ENCODE measurements at regions not wholly inside any gene's neighbourhood (a gene's known extent, or its start where the extent isn't known, plus 50 kb on each side); places are given as distances from the start of the nearest gene placed in this dataset.
"Not testable (repeated sequence)": the region's sequence is repeated elsewhere in the genome, so short reads cannot be mapped to it uniquely, and the experiment has no call there.

GRCh38 chr4:127478271-127478670, 154.5 kb upstream of the INTU start:
- not testable (repeated sequence) for H3K9me3 ChIP-seq (ENCODE audit: low read length); H2AFZ ChIP-seq (ENCODE audit: low read length); H3K27me3 ChIP-seq (ENCODE audit: low read length); H3K4me2 ChIP-seq (ENCODE audit: low read depth, low read length, poor library complexity, severe bottlenecking); H3K27ac ChIP-seq (ENCODE audit: low read length); DNase-seq; H3K9ac ChIP-seq (ENCODE audit: low read length); H3K79me2 ChIP-seq (ENCODE audit: low read length); H3K36me3 ChIP-seq (ENCODE audit: insufficient read depth, low read length); H3K9me2 ChIP-seq (replicated peaks; ENCODE audit: insufficient read depth, low read length); H3K4me1 ChIP-seq (ENCODE audit: low read length); H3K4me3 ChIP-seq (ENCODE audit: low read length); H4K20me1 ChIP-seq (ENCODE audit: insufficient read depth, low read depth, low read length)

- Histone ChIP-seq H2AFZ (ENCODE audit: low read length) (no peak overlapping the region), H3K27ac (ENCODE audit: low read length) (no peak overlapping the region), H3K9me2 (replicated peaks; ENCODE audit: insufficient read depth, low read length) (no peaks in the 10 kb centered on the region), H3K4me2 (ENCODE audit: low read depth, low read length, poor library complexity, severe bottlenecking) (no peak overlapping the region), H3K36me3 (ENCODE audit: insufficient read depth, low read length) (no peaks in the 10 kb centered on the region), H4K20me1 (ENCODE audit: insufficient read depth, low read depth, low read length) (no peaks in the 10 kb centered on the region), H3K79me2 (ENCODE audit: low read length) (no peaks in the 10 kb centered on the region), H3K9me3 (ENCODE audit: low read length) (no peaks in the 10 kb centered on the region), H3K9ac (ENCODE audit: low read length) (no peak overlapping the region), H3K4me3 (ENCODE audit: low read length) (no peak overlapping the region), H3K4me1 (ENCODE audit: low read length) (no peaks in the 10 kb centered on the region), H3K27me3 (ENCODE audit: low read length) (no peaks in the 10 kb centered on the region)
- DNase-seq: peak; percentile 71
Observed at GRCh38 chr4:127479031-127479622, 153.6 kb upstream of the INTU start.

DNA sequence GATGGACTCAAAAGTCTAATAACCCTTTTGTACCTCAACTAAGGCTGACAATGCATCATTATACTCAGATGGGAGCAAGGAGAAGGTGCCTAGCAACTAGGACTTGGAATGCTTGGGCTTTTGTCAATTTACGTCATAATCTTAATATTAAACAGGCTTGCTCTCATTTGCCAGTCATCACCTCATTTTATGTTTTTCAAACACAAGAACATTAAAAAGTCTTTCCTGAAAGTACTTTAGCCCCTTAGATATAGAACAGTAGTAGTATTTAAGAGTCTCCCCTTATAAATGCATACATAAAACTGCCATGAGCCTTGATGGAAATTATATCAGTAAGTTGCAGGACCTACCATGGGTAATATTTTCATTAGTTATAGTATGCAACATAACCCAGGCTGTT, 150.7 kb upstream of the INTU start:
- Histone ChIP-seq H3K4me3 (ENCODE audit: low read length) (no peak overlapping the region), H2AFZ (ENCODE audit: low read length) (no peak overlapping the region), H3K27me3 (ENCODE audit: low read length) (no peaks in the 10 kb centered on the region), H3K79me2 (ENCODE audit: low read length) (no peaks in the 10 kb centered on the region), H3K9ac (ENCODE audit: low read length) (no peak overlapping the region), H3K9me2 (replicated peaks; ENCODE audit: insufficient read depth, low read length) (no peaks in the 10 kb centered on the region), H3K4me1 (ENCODE audit: low read length) (no peaks in the 10 kb centered on the region), H4K20me1 (ENCODE audit: insufficient read depth, low read depth, low read length) (no peaks in the 10 kb centered on the region), H3K4me2 (ENCODE audit: low read depth, low read length, poor library complexity, severe bottlenecking) (no peak overlapping the region), H3K9me3 (ENCODE audit: low read length) (no peaks in the 10 kb centered on the region), H3K36me3 (ENCODE audit: insufficient read depth, low read length) (no peaks in the 10 kb centered on the region), H3K27ac (ENCODE audit: low read length) (no peak overlapping the region)
- no peak for DNase-seq

- Histone ChIP-seq H4K20me1 (ENCODE audit: insufficient read depth, low read depth, low read length) (no peaks in the 10 kb centered on the region), H3K4me1 (ENCODE audit: low read length) (no peaks in the 10 kb centered on the region), H3K27me3 (ENCODE audit: low read length) (no peaks in the 10 kb centered on the region), H3K27ac (ENCODE audit: low read length) (no peak overlapping the region), H3K4me2 (ENCODE audit: low read depth, low read length, poor library complexity, severe bottlenecking) (no peak overlapping the region), H3K79me2 (ENCODE audit: low read length) (no peaks in the 10 kb centered on the region), H2AFZ (ENCODE audit: low read length) (no peak overlapping the region), H3K9ac (ENCODE audit: low read length) (no peak overlapping the region), H3K9me3 (ENCODE audit: low read length) (no peaks in the 10 kb centered on the region), H3K36me3 (ENCODE audit: insufficient read depth, low read length) (no peaks in the 10 kb centered on the region), H3K9me2 (replicated peaks; ENCODE audit: insufficient read depth, low read length) (no peaks in the 10 kb centered on the region), H3K4me3 (ENCODE audit: low read length) (no peak overlapping the region)
- DNase-seq: no peak
Observed at GRCh38 chr4:127484117-127484516, 148.6 kb upstream of the INTU start.

- Histone ChIP-seq H3K27ac (ENCODE audit: low read length) (no peak overlapping the region), H3K9me3 (ENCODE audit: low read length) (no peaks in the 10 kb centered on the region), H3K27me3 (ENCODE audit: low read length) (no peaks in the 10 kb centered on the region), H3K9ac (ENCODE audit: low read length) (no peak overlapping the region), H3K4me2 (ENCODE audit: low read depth, low read length, poor library complexity, severe bottlenecking) (no peak overlapping the region), H2AFZ (ENCODE audit: low read length) (no peak overlapping the region), H4K20me1 (ENCODE audit: insufficient read depth, low read depth, low read length) (no peaks in the 10 kb centered on the region), H3K36me3 (ENCODE audit: insufficient read depth, low read length) (no peaks in the 10 kb centered on the region), H3K4me3 (ENCODE audit: low read length) (no peak overlapping the region), H3K79me2 (ENCODE audit: low read length) (no peaks in the 10 kb centered on the region), H3K4me1 (ENCODE audit: low read length) (no peaks in the 10 kb centered on the region), H3K9me2 (replicated peaks; ENCODE audit: insufficient read depth, low read length) (no peaks in the 10 kb centered on the region)
- no peak for DNase-seq
Observed at GRCh38 chr4:127486248-127486647, 146.5 kb upstream of the INTU start.

GRCh38 chr4:127491571-127491970, 141.2 kb upstream of the INTU start:
- Histone ChIP-seq H3K9me2 (replicated peaks; ENCODE audit: insufficient read depth, low read length) (no peaks in the 10 kb centered on the region), H2AFZ (ENCODE audit: low read length) (no peak overlapping the region)

GRCh38 chr4:127496875-127497274, 135.9 kb upstream of the INTU start:
- not testable (repeated sequence) for H3K27me3 ChIP-seq (ENCODE audit: low read length); H3K27ac ChIP-seq (ENCODE audit: low read length); H3K36me3 ChIP-seq (ENCODE audit: insufficient read depth, low read length); DNase-seq; H2AFZ ChIP-seq (ENCODE audit: low read length); H3K9me2 ChIP-seq (replicated peaks; ENCODE audit: insufficient read depth, low read length); H3K4me3 ChIP-seq (ENCODE audit: low read length); H3K9me3 ChIP-seq (ENCODE audit: low read length); H3K4me2 ChIP-seq (ENCODE audit: low read depth, low read length, poor library complexity, severe bottlenecking); H3K4me1 ChIP-seq (ENCODE audit: low read length); H4K20me1 ChIP-seq (ENCODE audit: insufficient read depth, low read depth, low read length); H3K9ac ChIP-seq (ENCODE audit: low read length); H3K79me2 ChIP-seq (ENCODE audit: low read length)

More at GRCh38 chr4:127491571-127491970, 141.2 kb upstream of the INTU start:
- no peaks in the 10 kb centered on the region for H3K9me3 ChIP-seq (ENCODE audit: low read length)
- H3K4me1 ChIP-seq (ENCODE audit: low read length): no peaks in the 10 kb centered on the region
- H3K27me3 ChIP-seq (ENCODE audit: low read length): no peaks in the 10 kb centered on the region
- no peak overlapping the region for H3K27ac ChIP-seq (ENCODE audit: low read length)
- no peak overlapping the region for H3K4me3 ChIP-seq (ENCODE audit: low read length)
- no peaks in the 10 kb centered on the region for H3K79me2 ChIP-seq (ENCODE audit: low read length)
- DNase-seq: no peak
- H4K20me1 ChIP-seq (ENCODE audit: insufficient read depth, low read depth, low read length): no peaks in the 10 kb centered on the region
- no peak overlapping the region for H3K4me2 ChIP-seq (ENCODE audit: low read depth, low read length, poor library complexity, severe bottlenecking)
- H3K9ac ChIP-seq (ENCODE audit: low read length): no peak overlapping the region
- H3K36me3 ChIP-seq (ENCODE audit: insufficient read depth, low read length): no peaks in the 10 kb centered on the region

DNA sequence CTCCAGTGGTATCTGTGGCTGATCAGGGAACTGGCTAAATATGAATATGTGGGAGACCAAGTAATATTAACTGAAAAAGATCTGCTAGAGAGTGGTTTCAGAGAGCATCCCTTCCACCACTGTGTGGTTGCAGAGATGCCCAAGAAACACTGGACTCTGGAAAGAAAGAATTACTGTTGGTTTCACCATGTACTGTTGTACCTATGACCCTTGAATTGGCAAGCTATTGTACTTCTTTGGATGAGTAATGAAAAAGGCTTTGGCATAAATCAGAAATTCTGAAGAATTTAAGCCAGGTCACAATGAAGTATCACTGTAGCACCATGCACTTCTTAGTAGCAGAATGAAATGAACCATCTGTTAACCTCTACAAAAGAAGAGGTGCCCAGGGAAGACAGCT, 134.4 kb upstream of the INTU start:
- H3K36me3 ChIP-seq (ENCODE audit: insufficient read depth, low read length): no peaks in the 10 kb centered on the region
- no peak overlapping the region for H3K9ac ChIP-seq (ENCODE audit: low read length)

DNA sequence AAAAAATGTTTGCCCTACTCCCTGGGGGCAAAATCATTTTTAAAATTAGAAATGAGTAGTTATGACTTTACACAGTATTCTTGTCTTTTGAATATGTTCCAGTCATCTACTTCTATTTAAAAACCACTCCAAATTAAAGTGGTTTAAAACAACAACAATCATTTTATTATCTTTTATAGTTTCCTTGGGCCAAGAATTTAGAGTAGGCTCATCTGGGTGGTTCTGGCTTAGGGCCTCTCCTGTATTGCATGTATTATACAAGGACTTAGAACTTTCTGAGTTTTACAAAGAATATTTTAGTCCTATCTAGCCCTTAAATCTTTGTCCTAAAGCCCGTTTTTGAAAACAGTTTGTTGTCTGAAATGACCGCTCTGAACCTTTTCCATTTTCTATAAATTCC, 132.5 kb upstream of the INTU start:
- H3K4me3 ChIP-seq (ENCODE audit: low read length): no peak overlapping the region
- no peak overlapping the region for H2AFZ ChIP-seq (ENCODE audit: low read length)
- no peaks in the 10 kb centered on the region for H3K27me3 ChIP-seq (ENCODE audit: low read length)
- H4K20me1 ChIP-seq (ENCODE audit: insufficient read depth, low read depth, low read length): no peaks in the 10 kb centered on the region
- H3K9me3 ChIP-seq (ENCODE audit: low read length): no peaks in the 10 kb centered on the region
- no peak overlapping the region for H3K4me2 ChIP-seq (ENCODE audit: low read depth, low read length, poor library complexity, severe bottlenecking)
- H3K9ac ChIP-seq (ENCODE audit: low read length): no peak overlapping the region
- no peaks in the 10 kb centered on the region for H3K79me2 ChIP-seq (ENCODE audit: low read length)
- H3K27ac ChIP-seq (ENCODE audit: low read length): no peak overlapping the region
- DNase-seq: no peak
- H3K4me1 ChIP-seq (ENCODE audit: low read length): no peaks in the 10 kb centered on the region
- H3K36me3 ChIP-seq (ENCODE audit: insufficient read depth, low read length): no peaks in the 10 kb centered on the region
- no peaks in the 10 kb centered on the region for H3K9me2 ChIP-seq (replicated peaks; ENCODE audit: insufficient read depth, low read length)

More for the DNA sequence above, 134.4 kb upstream of the INTU start:
- Histone ChIP-seq H3K27me3 (ENCODE audit: low read length) (no peaks in the 10 kb centered on the region), H3K9me2 (replicated peaks; ENCODE audit: insufficient read depth, low read length) (no peaks in the 10 kb centered on the region), H2AFZ (ENCODE audit: low read length) (no peak overlapping the region), H3K27ac (ENCODE audit: low read length) (no peak overlapping the region), H4K20me1 (ENCODE audit: insufficient read depth, low read depth, low read length) (no peaks in the 10 kb centered on the region), H3K4me1 (ENCODE audit: low read length) (no peaks in the 10 kb centered on the region), H3K4me3 (ENCODE audit: low read length) (no peak overlapping the region), H3K79me2 (ENCODE audit: low read length) (no peaks in the 10 kb centered on the region), H3K4me2 (ENCODE audit: low read depth, low read length, poor library complexity, severe bottlenecking) (no peak overlapping the region), H3K9me3 (ENCODE audit: low read length) (no peaks in the 10 kb centered on the region)
- no peak for DNase-seq

Measured in Karpas-422 (cell line).